Kidney (tissue), 13 donors: ENCODE measurements at regions not wholly inside any gene's neighbourhood (a gene's known extent, or its start where the extent isn't known, plus 50 kb on each side); places are given as distances from the start of the nearest gene placed in this dataset.

Experiments used
- DNase-seq, 5 donors: peaks; one replicate each; pipeline ENCODE4 v3.0.0-alpha.2; 2013 to 2020
- FAIRE-seq: peaks from 2 replicates; lab custom pipeline; 2012; peaks lifted over from hg19 to GRCh38; lab: Jason Lieb, UNC
- H3K27ac ChIP-seq, 2 donors: one replicate each; pipeline ENCODE4 v1.7.0; 2013; ENCODE audit warnings: low read depth in 2 of 2, low read length in 2 of 2, inconsistent platforms in 1 of 2
- H3K27me3 ChIP-seq: one replicate; pipeline ENCODE4 v1.7.1; 2013; ENCODE audit warnings: low read length, inconsistent platforms; ENCODE audit not compliant: control insufficient read depth, insufficient read depth
- H3K36me3 ChIP-seq, 3 donors: one replicate each; pipeline versions ENCODE4 v1.7.0 to v1.7.1; 2013; ENCODE audit warnings: low read length in 3 of 3, control low read depth in 1 of 3, inconsistent platforms in 1 of 3; ENCODE audit not compliant: insufficient read depth in 3 of 3, control insufficient read depth in 2 of 3
- H3K4me1 ChIP-seq, 3 donors: one replicate each; pipeline versions ENCODE4 v1.7.0 to v1.7.1; 2013; ENCODE audit warnings: low read length in 3 of 3, inconsistent platforms in 1 of 3, low read depth in 1 of 3; ENCODE audit not compliant: control insufficient read depth in 2 of 3, insufficient read depth in 2 of 3
- H3K4me3 ChIP-seq, 3 donors: one replicate each; pipeline versions ENCODE4 v1.7.0 to v1.8.1; 2013; ENCODE audit warnings: low read length in 3 of 3, control low read depth in 1 of 3, inconsistent platforms in 1 of 3
- H3K9ac ChIP-seq, 3 donors: one replicate each; pipeline versions ENCODE4 v1.7.0 to v1.7.1; 2013; ENCODE audit warnings: low read length in 3 of 3, control low read depth in 1 of 3, inconsistent platforms in 1 of 3
- H3K9me3 ChIP-seq, 3 donors: one replicate each; pipeline versions ENCODE4 v1.7.0 to v1.7.1; 2013; ENCODE audit warnings: low read length in 3 of 3, control low read depth in 1 of 3, inconsistent platforms in 1 of 3; ENCODE audit not compliant: control insufficient read depth in 2 of 3, insufficient read depth in 1 of 3
- intact Hi-C: fragments of 100-400 bp; cut with DNase I; formaldehyde crosslinking; loops from one replicate; pipeline ENCODE4 v1.11.1; 2022
- TF ChIP-seq, protein P1 (sequence below): IDR thresholded peaks from 3 replicates; pipeline ENCODE4 v1.5.1; 2012; ENCODE audit warnings: mild to moderate bottlenecking, moderate library complexity, borderline replicate concordance; ENCODE audit not compliant: insufficient read depth; ENCODE audit errors: extremely low read depth
- donor health status: control.
- donor health status: control.
- donor health status: control.
- donor health status: control.
- donor health status: control.
- donor health status: DM: yes; HTN: yes; CAD: no.
- donor health status: Normal renal cell carcinoma (clear cell type).

DNA sequence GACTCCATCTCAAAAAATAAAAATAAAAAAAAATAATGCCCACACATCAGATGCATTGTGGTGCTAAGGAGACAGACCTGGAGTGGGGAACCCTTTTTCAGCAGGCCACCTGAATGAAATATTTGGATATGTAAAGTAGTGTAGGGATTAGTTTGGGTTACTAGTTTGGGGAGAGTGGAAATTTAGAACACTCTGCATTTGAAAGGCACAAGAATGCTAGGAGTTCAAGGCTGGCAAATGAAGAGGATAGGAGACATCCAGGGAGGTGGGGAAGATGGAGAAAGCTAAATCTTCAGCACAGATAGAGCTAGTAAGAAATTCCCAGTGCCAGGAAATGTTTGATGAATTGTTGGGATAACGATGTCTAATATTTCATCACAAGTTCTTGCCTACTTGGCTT lies 298.3 kb upstream of the ERCC4 start:
- TF ChIP-seq, protein P1, sequence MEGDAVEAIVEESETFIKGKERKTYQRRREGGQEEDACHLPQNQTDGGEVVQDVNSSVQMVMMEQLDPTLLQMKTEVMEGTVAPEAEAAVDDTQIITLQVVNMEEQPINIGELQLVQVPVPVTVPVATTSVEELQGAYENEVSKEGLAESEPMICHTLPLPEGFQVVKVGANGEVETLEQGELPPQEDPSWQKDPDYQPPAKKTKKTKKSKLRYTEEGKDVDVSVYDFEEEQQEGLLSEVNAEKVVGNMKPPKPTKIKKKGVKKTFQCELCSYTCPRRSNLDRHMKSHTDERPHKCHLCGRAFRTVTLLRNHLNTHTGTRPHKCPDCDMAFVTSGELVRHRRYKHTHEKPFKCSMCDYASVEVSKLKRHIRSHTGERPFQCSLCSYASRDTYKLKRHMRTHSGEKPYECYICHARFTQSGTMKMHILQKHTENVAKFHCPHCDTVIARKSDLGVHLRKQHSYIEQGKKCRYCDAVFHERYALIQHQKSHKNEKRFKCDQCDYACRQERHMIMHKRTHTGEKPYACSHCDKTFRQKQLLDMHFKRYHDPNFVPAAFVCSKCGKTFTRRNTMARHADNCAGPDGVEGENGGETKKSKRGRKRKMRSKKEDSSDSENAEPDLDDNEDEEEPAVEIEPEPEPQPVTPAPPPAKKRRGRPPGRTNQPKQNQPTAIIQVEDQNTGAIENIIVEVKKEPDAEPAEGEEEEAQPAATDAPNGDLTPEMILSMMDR = no peak
- FAIRE-seq (no peak), DNase-seq (no peak)
- H3K27ac ChIP-seq = no peak overlapping the region
- no peak overlapping the region for H3K4me3 ChIP-seq
- H3K36me3 ChIP-seq = no peaks in the 10 kb centered on the region
- no peaks in the 10 kb centered on the region for H3K4me1 ChIP-seq
- intact Hi-C loops = no loop called here
- H3K9me3 ChIP-seq = no peaks in the 10 kb centered on the region
- H3K27me3 ChIP-seq = no peaks in the 10 kb centered on the region
- H3K9ac ChIP-seq = no peak overlapping the region

GRCh38 chr16:13628156-13628555 lies 291.8 kb upstream of the ERCC4 start:
- Histone ChIP-seq H3K9ac (no peak overlapping the region), H3K36me3 (no peaks in the 10 kb centered on the region), H3K4me1 (no peaks in the 10 kb centered on the region), H3K27ac (no peak overlapping the region), H3K4me3 (no peak overlapping the region), H3K9me3 (no peaks in the 10 kb centered on the region), H3K27me3 (no peaks in the 10 kb centered on the region)
- intact Hi-C loops = no loop called here
- TF ChIP-seq, protein P1 = no peak
- FAIRE-seq (no peak), DNase-seq (no peak)

GRCh38 chr16:13629704-13630103 lies 290.2 kb upstream of the ERCC4 start:
- TF ChIP-seq, protein P1 = no peak
- intact Hi-C loops = no loop called here
- no peak overlapping the region for H3K27ac ChIP-seq
- H3K36me3 ChIP-seq = no peaks in the 10 kb centered on the region
- no peaks in the 10 kb centered on the region for H3K27me3 ChIP-seq
- H3K4me1 ChIP-seq = no peaks in the 10 kb centered on the region
- no peak overlapping the region for H3K9ac ChIP-seq
- DNase-seq (no peak), FAIRE-seq (no peak)
- no peak overlapping the region for H3K4me3 ChIP-seq
- H3K9me3 ChIP-seq = no peaks in the 10 kb centered on the region

GRCh38 chr16:13630374-13630773 lies 289.6 kb upstream of the ERCC4 start:
- no peaks in the 10 kb centered on the region for H3K36me3 ChIP-seq
- no peaks in the 10 kb centered on the region for H3K27me3 ChIP-seq
- DNase-seq = no peak
- H3K9ac ChIP-seq = no peak overlapping the region
- FAIRE-seq = no peak
- H3K9me3 ChIP-seq = no peaks in the 10 kb centered on the region
- H3K27ac ChIP-seq = no peak overlapping the region
- H3K4me1 ChIP-seq = no peaks in the 10 kb centered on the region
- TF ChIP-seq, protein P1 = no peak
- intact Hi-C loops = no loop called here
- no peak overlapping the region for H3K4me3 ChIP-seq
